HFF-Myc (cell line): ENCODE measurements at regions not wholly inside any gene's neighbourhood (a gene's known extent, or its start where the extent isn't known, plus 50 kb on each side); places are given as distances from the start of the nearest gene placed in this dataset.

Experiments
- DNase-seq: peaks from one replicate; pipeline ENCODE4 v3.0.0-alpha.2; 2011; ENCODE audit warnings: low read depth; ENCODE audit errors: extremely low read depth
- H3K4me3 ChIP-seq: replicated peaks from 2 replicates; pipeline ENCODE4 v1.5.1; 2011; ENCODE audit warnings: low read depth, mild to moderate bottlenecking, control low read depth, low read length
- CTCF ChIP-seq: IDR thresholded peaks from 2 replicates; pipeline ENCODE4 v1.5.1; 2012; ENCODE audit warnings: mild to moderate bottlenecking, low read depth, low read length, control low read depth; ENCODE audit errors: missing control alignments

GRCh38 chr13:94914895-94915294 is 202.6 kb upstream of the SOX21 start:
- DNase-seq = no peak
- H3K4me3 ChIP-seq = no peak overlapping the region
- no peak for TF ChIP-seq CTCF

- TF ChIP-seq CTCF = no peak
- DNase-seq = no peak
- no peak overlapping the region for H3K4me3 ChIP-seq
Measured at GRCh38 chr13:94906605-94907004, 194.3 kb upstream of the SOX21 start.

- DNase-seq = no peak
- TF ChIP-seq CTCF = no peak
- no peak overlapping the region for H3K4me3 ChIP-seq
Measured at GRCh38 chr13:94902722-94903407, 190.5 kb upstream of the SOX21 start.

DNA sequence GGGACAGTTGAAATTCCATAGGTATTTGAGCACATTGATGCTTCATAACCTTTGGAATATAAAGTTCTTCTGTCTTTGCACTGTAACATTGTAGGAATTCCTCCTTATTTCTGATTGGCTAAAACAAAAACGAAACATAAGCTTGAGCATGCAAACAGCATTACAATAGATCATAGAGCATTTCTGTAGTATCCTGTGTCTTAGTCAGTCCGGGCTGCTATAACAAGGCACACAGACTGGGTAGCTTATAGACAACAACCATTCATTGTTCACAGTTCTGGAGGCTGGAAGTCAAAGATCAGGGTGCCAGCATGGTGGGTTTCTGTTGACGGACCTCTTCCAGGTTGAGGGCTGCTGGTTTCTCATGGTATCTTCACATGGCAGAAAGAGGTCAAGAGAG is 188.7 kb upstream of the SOX21 start:
- TF ChIP-seq CTCF = no peak
- H3K4me3 ChIP-seq = no peak overlapping the region
- DNase-seq = no peak

GRCh38 chr13:94896719-94897317 is 184.5 kb upstream of the SOX21 start:
- TF ChIP-seq CTCF = no peak
- H3K4me3 ChIP-seq = no peak overlapping the region
- DNase-seq = no peak

GRCh38 chr13:94896238-94896637 is 183.9 kb upstream of the SOX21 start:
- DNase-seq = no peak

More at GRCh38 chr13:94896238-94896637, 183.9 kb upstream of the SOX21 start:
- no peak overlapping the region for H3K4me3 ChIP-seq
- TF ChIP-seq CTCF = no peak
